MM.1S (cell line): ENCODE measurements at regions not wholly inside any gene's neighbourhood (a gene's known extent, or its start where the extent isn't known, plus 50 kb on each side); places are given as distances from the start of the nearest gene placed in this dataset.

ENCODE experiments used
- EZH2phosphoT487 ChIP-seq: fragments of 300-600 bp; sonication (generic); IDR thresholded peaks from 2 replicates; pipeline ENCODE4 v1.6.1; 2018; ENCODE audit warnings: antibody characterized with exemption, low read length
- TF ChIP-seq, protein P1 (sequence below): fragments of 300-600 bp; sonication (generic); IDR thresholded peaks from 2 replicates; pipeline ENCODE4 v1.5.1; 2016; ENCODE audit warnings: antibody characterized with exemption, low read length, mixed read lengths

DNA sequence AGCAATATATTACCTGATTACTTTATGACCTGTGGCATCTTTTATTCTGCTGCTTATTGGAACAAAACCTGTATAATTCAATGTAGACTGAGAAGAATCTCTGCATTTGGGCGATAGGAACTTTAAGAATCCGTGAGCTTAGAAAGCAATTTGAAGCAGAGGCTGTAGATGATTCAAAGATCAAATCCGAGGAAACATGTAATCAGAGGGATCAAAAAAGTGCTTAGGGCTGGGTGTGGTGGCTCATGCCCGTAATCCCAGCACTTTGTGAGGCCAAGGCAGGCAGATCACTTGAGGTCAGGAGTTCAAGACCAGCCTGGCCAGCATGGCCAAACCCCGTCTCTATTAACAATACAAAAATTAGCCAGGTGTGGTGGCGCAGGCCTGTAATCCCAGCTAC lies 198.4 kb downstream of the MTX2 start:
- TF ChIP-seq, protein P1, sequence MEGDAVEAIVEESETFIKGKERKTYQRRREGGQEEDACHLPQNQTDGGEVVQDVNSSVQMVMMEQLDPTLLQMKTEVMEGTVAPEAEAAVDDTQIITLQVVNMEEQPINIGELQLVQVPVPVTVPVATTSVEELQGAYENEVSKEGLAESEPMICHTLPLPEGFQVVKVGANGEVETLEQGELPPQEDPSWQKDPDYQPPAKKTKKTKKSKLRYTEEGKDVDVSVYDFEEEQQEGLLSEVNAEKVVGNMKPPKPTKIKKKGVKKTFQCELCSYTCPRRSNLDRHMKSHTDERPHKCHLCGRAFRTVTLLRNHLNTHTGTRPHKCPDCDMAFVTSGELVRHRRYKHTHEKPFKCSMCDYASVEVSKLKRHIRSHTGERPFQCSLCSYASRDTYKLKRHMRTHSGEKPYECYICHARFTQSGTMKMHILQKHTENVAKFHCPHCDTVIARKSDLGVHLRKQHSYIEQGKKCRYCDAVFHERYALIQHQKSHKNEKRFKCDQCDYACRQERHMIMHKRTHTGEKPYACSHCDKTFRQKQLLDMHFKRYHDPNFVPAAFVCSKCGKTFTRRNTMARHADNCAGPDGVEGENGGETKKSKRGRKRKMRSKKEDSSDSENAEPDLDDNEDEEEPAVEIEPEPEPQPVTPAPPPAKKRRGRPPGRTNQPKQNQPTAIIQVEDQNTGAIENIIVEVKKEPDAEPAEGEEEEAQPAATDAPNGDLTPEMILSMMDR = no peak
- TF ChIP-seq EZH2phosphoT487 = no peak
